Fibroblast of upper back skin (primary cell): ENCODE measurements at regions not wholly inside any gene's neighbourhood (a gene's known extent, or its start where the extent isn't known, plus 50 kb on each side); places are given as distances from the start of the nearest gene placed in this dataset.

Source experiments
- DNase-seq: peaks from one replicate; pipeline ENCODE4 v3.0.0-alpha.2; 2013

DNA sequence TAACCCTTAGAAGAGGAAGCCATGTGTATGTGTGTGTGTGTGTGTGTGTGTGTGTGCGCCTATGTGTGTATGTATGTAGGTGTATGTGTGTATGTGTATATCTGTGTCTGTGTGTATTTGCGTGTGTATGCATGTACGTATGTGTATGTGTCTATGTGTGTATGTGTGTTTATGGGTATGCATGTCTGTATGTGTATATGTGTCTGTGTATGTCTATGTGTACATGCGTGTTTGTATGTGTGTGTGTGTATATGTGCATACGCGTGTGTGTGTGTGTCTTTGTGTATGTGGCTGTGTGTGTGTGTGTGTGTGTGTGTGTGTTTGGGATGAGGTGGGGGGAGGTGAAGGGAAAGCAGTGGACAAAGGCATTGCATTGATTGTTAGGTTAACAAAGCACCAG is 380.2 kb downstream of the HRH4 start:
- no peak for DNase-seq

DNA sequence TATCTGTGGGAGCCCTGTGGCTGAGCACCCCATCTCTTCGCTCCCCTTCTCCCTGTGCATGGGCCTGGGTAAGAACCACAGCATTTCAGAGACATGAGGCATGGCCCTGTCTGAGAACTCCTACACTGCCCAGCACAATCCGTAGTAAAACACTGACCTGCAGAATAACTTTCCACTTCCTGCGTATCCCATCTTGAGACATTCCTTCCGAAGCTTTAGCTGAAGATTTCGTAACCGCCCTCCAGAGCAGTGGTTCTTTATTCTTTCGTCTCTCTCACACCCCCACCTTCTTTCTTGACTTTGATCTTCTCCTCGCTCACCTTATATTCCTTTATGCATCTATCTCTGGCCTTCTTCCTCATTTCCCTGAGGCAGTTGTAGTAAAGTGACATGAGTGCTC is 381.1 kb downstream of the HRH4 start:
- DNase-seq: peak; percentile 29

DNA sequence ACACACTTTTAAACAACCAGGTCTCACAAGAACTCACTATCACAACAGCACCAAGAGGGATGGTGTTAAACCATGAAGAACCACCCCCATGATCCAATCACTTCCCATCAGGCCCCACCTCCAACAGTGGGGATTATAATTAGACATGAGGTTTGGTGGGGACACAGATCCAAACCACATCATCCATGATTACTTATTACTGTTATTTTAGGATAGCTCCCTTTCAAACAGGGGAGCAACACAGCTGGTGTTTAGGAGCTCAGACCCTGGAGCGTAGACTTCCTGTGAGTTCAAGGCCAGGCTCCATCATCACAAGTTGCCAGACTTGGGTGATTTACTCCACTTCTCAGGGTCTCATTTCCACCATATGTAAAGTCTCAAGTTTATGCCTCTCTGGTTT is 382.7 kb downstream of the HRH4 start:
- DNase-seq: peak; percentile 17

DNA sequence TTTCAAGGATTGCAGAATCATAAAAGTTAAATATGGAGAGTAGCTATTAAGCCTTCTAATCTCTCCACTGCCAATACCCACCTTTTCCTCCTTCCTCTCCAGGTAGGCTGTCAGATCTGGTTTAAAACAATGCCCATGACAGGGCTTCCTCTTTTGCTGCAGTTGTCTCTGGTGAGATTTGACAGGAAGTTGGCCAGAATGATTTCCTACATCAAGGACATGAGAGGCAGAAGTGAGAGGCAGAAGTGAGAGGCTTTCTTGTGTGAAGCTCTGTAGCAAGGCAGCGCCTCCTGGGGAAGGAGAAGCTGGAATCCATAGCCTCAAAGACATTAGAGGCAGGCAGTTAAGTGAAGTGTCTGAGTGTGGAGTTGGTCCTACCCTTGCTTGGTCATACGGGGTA is 385.7 kb downstream of the HRH4 start:
- no peak for DNase-seq

DNA sequence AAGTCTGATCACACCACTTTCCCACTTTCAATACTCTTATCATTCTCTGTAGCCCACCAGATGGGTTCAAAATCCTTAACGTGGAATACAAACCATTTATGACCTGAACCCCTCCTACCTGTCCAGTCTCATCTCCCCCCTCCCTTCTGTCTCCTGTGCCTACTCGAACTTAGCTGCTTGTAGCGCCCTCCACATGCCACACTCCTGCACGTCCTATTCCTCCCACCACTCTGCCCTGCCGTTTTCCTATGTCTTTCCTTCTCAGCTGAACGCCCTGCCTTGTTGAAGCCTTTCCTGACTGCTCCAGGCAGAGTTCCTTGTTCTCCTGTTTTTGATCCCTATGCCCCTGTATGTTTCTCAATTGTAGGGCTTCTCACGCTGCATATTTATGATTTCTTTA is 390.1 kb downstream of the HRH4 start:
- DNase-seq: no peak

DNA sequence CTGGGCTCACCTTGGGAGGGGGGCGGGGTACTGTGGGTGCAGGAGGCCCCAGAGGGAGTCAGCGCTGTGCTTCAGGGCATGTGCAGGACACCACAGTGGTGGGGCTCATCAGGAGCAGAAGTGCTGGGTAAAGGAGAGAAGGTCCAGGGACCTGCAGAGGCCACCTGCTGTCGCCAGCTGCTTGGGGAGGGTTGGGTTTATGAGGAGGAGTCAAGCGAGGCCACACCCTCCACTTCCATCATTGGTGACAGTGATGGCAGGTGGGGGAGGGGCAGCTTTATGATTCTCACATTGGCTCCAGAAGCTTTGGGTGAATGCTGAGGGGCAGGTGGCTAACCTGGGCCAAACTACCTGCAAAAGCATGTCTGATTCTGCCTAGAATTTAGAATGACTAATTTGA is 392.6 kb downstream of the HRH4 start:
- DNase-seq: no peak

DNA sequence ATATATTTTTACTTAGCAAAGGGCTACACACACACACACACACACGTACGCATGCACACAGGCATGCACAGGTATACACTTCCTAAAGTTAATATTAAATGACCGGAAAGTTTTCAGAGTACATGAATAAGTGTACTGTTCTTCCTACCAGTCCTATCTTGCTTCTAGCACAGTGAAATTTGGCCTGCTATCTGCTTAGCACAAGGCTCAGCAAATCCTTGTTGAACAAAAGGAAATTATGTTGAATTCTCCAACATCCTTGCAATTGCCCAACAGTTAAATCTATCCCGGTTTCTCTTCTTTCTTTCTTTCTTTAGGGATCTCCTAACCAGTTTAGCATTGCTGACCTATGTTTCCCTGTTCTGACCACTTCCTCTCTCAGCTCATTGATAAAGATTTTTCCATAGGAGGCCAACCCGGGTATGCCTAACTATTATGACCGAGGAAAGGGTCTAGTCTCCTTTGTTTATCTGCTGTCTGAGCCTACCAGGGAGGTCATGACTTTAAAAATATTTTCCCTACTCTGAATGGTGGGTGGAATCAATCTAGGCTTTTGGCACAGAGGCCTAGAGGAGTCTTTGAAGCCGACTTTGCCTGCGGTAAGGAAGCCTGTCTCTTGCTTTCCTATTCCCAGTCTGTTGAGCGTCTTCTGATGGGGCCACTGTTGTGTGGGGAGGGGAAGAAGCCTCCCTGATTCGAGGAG is 400.7 kb downstream of the HRH4 start:
- no peak for DNase-seq

DNA sequence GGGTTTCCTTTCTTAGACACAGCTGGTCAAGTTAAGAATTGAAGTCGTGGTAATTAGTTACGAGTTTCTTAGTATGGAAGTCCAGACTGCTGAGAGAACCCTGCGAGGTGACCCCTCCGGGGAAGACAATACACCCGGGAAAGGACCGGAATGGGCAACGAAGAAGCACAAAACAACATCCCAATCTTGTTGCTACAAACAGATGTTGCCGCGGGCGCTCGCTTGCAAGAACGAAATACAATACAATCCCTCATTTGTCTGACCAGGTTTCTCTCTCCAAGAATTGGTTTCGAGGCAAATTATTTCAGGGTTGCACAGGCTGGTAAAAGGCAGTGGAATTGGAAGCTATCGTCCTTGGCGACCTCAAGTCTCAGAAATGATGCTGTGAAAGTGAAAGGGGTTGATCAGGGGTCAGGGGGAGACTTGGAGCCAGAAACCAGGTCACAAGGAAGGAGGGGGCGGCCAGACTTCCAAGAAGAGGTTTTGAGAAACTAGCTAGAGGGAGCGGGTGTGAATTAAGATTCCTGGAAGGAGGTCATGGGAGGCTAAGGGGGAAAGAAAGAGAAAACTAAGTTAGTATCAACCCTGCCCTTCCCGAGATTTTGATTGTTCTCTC is 401.9 kb downstream of the HRH4 start:
- DNase-seq: no peak

DNA sequence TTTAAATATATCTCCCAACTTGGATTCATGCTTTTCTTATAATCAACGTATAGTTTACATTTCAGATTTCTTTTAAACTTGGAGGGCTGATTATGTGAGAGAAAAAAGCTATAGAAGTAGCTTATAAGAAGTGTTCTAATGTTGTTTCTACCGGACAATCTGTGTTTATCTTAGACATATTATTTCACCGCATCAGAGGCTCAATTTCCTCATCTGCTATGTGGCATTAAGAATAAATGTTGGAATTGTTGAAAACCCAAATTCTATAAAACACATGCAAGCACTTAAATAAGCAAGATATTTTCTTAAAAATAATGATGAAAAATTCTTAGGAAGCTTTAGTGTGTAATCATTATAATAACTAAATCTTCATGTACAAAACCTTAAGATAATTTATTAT is 407.9 kb downstream of the HRH4 start:
- peak; percentile 28 for DNase-seq

DNA sequence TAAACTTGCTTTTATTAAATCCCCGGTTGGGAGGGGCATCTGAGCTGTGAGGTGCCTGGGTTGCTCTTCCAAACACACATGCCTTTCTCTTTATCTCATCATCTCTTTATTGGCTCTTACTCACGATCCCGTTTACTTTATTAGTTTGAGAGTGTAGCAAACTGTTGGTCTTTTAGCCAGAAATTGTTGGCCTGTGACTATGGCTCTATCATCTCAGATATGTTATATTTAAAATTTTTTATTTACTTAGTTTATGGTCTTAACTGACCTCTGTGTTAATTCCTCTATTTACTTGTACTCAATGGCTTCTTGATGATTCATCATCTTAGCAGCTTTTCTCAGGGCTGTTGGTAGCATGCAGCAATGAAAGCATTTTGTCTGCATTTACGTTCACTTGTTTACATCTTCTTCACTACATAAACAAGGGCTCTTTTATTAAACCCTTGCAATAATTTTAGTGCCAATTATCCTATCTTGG is 408.4 kb downstream of the HRH4 start:
- DNase-seq: no peak

DNA sequence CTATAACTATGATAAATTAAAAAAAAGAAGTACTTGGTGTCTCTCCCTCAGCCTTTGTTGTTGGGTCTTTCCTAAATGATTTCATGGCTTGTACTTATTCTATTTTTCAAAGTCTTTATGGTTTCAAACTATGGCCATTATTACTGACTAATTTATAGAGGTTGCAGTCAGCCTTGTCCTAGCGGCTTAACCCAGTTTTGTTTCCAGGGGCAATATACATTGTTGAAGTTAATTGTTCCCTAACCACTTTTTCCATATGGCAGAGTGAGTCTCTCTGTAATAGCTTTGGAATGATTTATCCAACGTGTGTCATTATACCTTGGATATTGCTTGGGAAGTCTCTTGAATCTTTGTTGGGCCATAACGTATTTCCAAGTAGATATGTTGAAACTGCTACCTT is 408.8 kb downstream of the HRH4 start:
- no peak for DNase-seq

DNA sequence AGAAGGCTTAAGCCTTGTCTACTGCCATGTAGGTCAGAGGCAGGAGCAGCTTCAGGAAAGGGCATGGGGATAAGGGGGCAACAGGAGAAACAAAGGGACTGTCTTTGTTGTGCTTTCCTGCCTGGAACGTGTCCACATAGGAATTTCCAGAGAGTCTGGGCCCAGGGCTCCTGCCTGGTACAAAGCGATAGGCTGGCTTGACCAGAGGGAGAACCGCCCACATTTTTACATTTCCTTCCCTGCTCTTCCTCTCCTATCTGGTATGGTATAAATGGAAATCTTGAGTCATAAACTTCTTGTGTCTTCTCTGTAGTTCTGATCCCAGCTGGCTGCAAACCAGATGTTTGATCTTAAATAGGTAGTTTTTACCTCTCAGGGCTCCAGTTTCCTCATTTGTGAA is 414.8 kb downstream of the HRH4 start:
- DNase-seq: no peak

DNA sequence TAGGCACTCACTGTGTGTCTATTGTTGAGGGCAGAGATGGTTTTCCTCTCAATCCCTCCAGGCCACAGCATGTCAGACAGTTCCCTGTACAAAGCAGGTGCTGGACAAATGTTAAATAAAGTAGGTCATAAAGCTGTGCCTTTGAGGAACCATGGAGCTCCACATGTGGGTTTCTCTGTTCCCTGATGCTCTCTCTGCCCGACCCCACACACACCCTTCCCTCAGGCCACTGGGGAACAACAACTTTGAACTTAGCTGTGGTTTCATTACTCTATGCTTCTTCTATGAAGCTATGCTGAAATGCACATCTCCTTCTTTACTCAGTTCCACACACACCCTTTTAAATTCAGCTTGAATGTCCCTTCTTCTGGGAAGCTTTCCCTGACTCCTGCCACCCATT is 415.3 kb downstream of the HRH4 start:
- no peak for DNase-seq

DNA sequence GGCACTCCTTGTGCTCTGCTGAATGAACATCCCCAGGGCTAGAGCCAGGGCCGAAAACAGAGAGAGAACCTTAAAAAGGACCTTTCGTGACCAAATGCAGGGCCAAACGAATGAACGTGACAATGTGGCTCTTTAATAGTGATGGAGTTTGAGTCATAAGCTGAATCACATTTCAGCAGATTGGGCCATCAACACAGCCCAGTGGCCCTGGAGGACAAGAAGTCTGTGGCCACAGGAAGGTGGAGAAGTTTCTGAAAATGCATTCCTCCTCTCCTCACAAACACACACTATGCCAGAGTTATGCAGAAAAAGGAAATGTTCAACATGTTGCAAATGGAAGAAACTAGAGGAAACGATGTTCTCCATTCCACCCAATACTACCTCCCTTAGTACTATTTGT is 415.8 kb downstream of the HRH4 start:
- peak; percentile 42 for DNase-seq

DNA sequence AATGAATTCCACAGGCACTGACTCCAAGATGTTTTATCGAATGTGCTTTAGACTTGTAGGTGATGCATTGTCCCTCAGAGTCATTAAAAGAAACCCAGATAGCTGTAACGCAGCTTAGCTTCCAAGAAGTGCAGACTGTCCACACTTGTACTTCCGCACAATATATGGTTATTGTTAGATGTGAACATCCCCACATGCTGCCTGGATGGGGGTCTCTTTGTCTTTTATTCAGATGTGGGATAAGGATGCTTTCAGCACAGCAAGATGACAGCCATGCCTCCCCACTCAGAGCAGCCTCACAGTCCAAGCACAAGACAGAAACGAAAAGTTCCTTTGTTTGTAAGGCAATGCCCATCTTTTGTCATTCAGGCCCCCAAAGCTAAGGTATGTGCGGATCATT is 416.6 kb downstream of the HRH4 start:
- DNase-seq: no peak

DNA sequence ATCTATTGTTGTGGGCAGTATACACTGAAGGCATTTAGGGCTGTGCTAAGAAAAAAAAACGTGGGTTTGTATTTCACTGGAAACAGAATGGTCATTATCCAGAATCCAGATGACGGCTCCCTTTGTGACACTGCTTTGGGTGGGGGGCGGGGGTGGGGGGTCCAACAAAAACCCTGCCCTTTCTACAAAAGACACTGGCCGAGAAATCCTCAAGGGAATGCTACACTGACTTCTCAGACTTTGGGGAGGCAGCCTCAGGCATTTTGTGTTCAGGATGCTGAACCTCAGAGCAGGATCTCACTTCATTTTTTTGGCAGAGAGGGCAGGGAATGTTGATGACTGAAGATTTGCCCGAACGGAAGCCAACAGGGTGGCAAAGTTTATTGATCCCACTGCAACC is 417.1 kb downstream of the HRH4 start:
- DNase-seq: no peak

DNA sequence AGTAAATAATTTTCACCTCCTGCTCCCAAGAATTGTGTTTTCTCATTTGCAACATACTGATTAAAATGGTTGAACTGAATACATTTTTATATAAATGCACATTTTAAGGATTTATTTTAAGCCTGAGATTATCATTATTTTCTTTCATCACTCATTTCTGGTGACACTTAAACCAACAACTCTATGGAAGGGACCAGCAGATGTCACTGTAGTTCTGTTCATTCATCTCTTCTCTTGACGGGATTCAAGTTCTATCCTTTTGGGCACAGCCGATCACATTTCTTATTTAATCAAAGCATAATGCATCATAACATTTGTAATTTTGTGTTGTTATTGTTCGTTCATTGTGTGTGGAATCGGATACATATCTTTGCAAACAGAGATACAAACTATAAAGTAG is 417.9 kb downstream of the HRH4 start:
- DNase-seq: peak; percentile 66

DNA sequence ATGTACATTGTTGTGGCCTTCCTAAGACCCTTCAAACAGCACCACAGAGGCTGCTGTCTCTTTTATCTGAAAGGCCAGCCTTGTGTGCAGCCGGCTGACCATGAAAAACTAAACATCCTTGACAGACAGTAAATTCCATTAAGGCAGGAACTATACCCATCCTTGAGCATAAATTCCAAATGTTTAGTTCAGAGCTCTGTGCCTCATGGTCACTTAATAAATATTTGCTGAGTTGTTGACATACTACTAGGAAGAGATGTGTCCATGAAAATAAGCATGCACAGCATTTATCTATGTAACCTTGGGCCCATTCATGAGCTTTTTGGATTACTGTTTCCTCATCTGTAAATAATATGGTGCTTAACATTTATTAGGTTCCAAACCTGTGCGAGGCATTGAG is 424.8 kb downstream of the HRH4 start:
- no peak for DNase-seq

DNA sequence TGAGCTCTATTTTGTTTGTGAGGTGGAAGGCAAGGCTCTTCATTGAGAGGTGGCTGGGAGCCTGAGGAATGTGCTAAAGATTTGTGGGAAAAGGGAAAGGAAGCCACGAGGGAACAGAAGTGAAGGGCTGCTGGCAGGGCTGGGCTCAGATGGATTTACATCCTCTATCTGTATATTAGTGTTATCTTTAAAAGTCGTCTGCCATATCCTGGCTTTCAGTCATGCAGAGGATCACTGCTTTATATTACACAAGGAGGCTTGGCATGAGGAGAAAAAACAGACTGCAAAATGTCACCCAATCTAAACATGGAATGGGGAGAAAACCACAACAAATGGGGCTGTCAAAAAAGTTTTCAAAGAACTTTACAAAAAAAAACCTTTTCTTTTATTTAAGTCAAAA is 434.4 kb downstream of the HRH4 start:
- peak; percentile 8 for DNase-seq

DNA sequence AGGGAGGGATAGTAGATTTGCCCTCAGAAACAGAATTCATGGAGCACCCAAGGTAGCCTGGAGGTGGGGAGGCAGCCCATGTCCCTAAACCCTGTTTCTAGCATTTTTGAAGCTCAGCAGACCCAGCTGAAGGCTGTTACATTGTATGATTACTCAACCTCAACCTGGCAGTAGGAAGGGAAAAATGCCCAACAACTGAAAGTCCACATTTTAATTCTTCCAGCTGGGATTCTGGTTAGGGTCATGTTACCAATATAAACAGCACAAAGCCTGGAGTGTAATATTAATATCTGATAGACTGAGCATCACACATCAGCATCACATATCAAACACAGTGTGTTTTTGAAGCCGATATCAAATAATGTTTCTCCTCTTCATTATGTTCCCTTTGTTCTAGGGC is 437.0 kb downstream of the HRH4 start:
- no peak for DNase-seq

DNA sequence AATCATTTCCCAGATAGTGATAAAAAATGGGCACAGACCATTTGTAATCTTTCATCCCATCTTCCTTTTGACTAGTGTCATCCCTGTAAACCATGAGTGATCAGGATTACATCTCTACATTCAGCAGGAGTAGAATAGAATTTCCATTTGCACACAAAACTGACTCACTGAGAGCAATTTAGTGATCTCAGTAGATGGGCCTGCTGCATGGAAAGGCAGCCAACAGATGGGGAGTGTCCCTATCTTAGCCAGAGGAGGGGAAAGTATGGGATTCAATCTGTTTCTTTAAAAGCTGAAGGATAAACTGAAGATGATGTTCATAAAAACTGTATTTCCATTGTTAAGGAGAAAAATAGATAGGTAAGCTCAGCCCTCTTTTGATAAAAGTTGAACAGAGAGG is 441.7 kb downstream of the ZNF521 start:
- peak; percentile 32 for DNase-seq

DNA sequence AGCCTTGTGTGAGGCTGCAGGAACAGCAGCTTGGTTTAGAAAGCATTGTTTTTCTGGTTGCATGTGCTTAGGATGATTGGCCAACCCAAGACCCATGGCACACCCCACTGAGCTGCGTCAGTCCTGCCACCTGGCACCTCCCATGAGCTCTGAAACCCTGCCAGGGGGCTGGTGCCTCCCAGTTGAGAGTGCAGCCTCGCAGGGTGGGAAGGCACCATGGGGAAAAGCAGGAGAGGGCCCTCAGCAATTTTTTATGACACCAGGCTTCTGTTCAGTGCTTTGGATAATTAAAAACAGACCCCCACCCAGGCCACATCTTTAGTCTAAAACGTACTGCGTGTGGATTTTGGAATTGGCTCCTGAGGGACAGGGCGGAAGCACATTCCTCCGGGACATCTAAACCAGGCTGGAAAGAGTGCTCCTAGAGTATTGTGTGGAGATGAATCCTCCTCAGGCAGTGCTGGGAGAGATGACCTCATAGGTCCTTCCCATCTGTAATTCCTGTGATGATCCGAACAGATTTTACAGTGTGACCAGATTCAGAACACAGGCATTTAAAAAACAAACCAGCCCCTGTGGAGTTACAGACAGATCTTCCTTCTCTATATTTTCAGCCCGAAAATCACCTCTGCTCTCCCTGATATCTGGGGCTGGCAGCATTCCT is 438.3 kb downstream of the ZNF521 start:
- peak; percentile 53 for DNase-seq

DNA sequence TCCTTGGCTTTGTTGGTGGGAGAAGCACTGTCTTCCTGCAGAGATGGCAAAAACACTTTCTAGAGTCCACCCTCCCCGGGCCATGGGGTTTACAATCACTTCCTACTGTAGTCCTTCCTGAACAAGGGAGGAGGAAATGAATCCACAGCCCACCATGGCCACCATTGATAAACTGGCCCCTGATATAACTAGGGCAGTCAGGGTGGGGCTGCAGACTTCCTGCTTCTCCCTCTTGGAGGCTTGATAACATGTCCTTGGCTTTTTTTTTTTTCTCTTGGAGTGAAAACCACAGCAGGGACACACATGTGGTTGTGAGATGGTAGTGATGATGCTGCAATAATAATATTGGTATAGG is 437.8 kb downstream of the ZNF521 start:
- peak; percentile 8 for DNase-seq

DNA sequence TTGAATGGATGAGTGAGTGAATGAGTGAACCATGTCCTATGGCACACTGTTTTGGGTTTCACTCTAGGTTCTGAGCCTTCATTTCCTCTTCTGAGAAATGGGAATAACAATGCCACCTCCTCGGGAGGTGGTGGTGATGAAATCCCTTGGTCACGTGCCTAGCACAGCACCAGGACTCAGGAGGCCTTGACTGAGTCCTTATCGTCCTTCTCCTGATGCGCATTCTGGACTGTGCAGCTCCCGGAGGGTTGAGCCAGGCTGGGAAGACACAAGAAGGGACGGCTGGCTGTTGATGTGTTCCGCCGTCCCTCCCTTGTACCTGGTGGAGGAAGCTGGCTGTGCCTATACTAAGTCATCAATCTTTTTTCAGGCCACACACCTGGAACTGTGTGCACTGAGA is 437.3 kb downstream of the ZNF521 start:
- DNase-seq: no peak

DNA sequence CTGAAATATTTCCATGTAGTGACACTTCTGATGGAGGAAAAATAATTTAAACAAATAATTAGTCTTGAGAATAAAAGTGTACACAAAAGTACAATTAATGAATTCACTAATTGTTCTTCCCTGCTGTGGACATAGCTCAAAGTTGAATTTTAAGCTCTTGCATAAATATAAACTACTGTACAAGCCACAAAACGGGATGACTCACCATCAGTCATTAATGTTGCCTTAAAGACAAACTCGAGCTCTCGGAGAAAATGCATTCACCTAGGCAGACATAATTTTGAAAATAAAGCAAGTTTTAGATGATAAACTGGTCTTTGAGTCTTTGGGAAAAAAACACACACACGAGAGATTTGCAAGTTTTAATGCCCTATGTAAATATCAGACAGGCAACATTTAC is 436.4 kb downstream of the ZNF521 start:
- peak; percentile 46 for DNase-seq
